ENCODE measurements at regions not wholly inside any gene's neighbourhood (a gene's known extent, or its start where the extent isn't known, plus 50 kb on each side); places are given as distances from the start of the nearest gene placed in this dataset.

DNA sequence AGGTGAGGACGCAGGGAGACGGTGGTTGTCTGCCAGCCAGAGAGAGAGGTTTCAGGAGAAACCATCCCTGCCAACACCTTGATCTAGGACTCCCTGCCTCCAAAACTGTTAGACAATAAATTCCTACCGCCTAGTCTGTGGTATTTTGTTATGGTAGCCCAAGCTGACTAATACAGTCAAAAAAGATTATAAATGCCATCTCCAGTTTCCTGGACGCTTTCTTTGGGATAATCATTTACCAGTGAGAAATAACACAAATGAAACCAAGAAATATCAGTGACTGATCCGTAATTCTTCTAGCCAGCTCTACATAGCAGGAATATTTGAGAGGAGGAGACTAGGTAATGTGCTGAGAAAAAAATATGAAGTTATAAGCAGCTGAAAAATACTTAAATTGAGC, 707.8 kb upstream of the LMCD1 start:
- no peak for TF ChIP-seq POLR2A (IDR thresholded peaks at IDR 0.05; ENCODE audit: low read depth, low read length)
- no peak for TF ChIP-seq POU2F2 (IDR thresholded peaks at IDR 0.05; ENCODE audit: low read depth, low read length)

Data from GM12891 (cell line).